PC-3 (cell line): ENCODE measurements at regions not wholly inside any gene's neighbourhood (a gene's known extent, or its start where the extent isn't known, plus 50 kb on each side); places are given as distances from the start of the nearest gene placed in this dataset.

Experiments
- ATAC-seq: fragments of 200-7000 bp; cut with Tn5 transposase; 2 replicates; pipeline ENCODE4 v1.9.1; 2020; ENCODE audit warnings: mild to moderate bottlenecking, moderate library complexity
- BruUV-seq: library from RNA; stranded (reverse); fragments of 400-500 nt; replicated peaks from 2 replicates; lab custom pipeline; 2021; lab: Mats Ljungman, UMichigan
- CTCF ChIA-PET: fragments of 300-600 bp; sonication (Branson Sonifier 250); formaldehyde crosslinking; loops from one replicate; lab custom pipeline; 2022; ENCODE audit warnings: antibody characterized with exemption; lab: Charles Lee
- POLR2A ChIA-PET: fragments of 300-600 bp; sonication (Branson Sonifier 250); formaldehyde crosslinking; loops from one replicate; lab custom pipeline; 2022; ENCODE audit warnings: antibody characterized with exemption; ENCODE audit not compliant: unreplicated experiment; lab: Charles Lee
- DNase-seq: peaks from one replicate; pipeline ENCODE4 v3.0.0-alpha.2; 2015
- H2AFZ ChIP-seq: fragments of 300-600 bp; sonication (generic); 2 replicates; pipeline ENCODE4 v1.6.0; 2016; ENCODE audit warnings: antibody characterized with exemption, low read length
- H3F3A ChIP-seq: fragments of 300-600 bp; sonication (generic); one replicate; pipeline ENCODE4 v1.6.0; 2017; ENCODE audit warnings: antibody characterized with exemption, low read length, control low read depth, mild to moderate bottlenecking; ENCODE audit not compliant: unreplicated experiment
- H3K27ac ChIP-seq: fragments of 300-600 bp; sonication (generic); 2 replicates; pipeline ENCODE4 v1.5.1; 2016; ENCODE audit warnings: mild to moderate bottlenecking, low read length
- H3K27me3 ChIP-seq: fragments of 300-600 bp; sonication (generic); 2 replicates; pipeline ENCODE4 v1.6.1; 2016; ENCODE audit warnings: low read length, mixed read lengths
- H3K36me3 ChIP-seq: fragments of 300-600 bp; sonication (generic); 2 replicates; pipeline ENCODE4 v1.6.1; 2016; ENCODE audit warnings: low read depth, mixed run types, low read length, mixed read lengths
- H3K4me1 ChIP-seq: fragments of 300-600 bp; sonication (generic); 2 replicates; pipeline ENCODE4 v1.5.1; 2016; ENCODE audit warnings: low read length; ENCODE audit not compliant: insufficient read depth
- H3K4me2 ChIP-seq: fragments of 300-600 bp; sonication (generic); 2 replicates; pipeline ENCODE4 v1.6.0; 2016; ENCODE audit warnings: low read length
- H3K4me3 ChIP-seq: fragments of 300-600 bp; sonication (generic); 2 replicates; pipeline ENCODE4 v1.5.1; 2016; ENCODE audit warnings: mild to moderate bottlenecking, low read length, mixed read lengths
- H3K79me2 ChIP-seq: fragments of 300-600 bp; sonication (generic); 2 replicates; pipeline ENCODE4 v1.6.1; 2017; ENCODE audit warnings: low read length, mixed read lengths
- H3K9ac ChIP-seq: fragments of 300-600 bp; sonication (generic); 2 replicates; pipeline ENCODE4 v1.6.0; 2016; ENCODE audit warnings: mild to moderate bottlenecking, low read length
- H3K9me2 ChIP-seq: fragments of 300-600 bp; sonication (generic); replicated peaks from 2 replicates; pipeline ENCODE4 v1.6.1; 2016; ENCODE audit warnings: mixed run types, low read length, mixed read lengths
- H3K9me3 ChIP-seq: fragments of 300-600 bp; sonication (generic); 2 replicates; pipeline ENCODE4 v1.6.1; 2016; ENCODE audit warnings: low read length, mixed read lengths
- H4K20me1 ChIP-seq: fragments of 300-600 bp; sonication (generic); 2 replicates; pipeline ENCODE4 v1.6.1; 2016; ENCODE audit warnings: low read length, mixed read lengths
- CTCF ChIP-seq: fragments of 300-600 bp; sonication (generic); conservative IDR thresholded peaks from 2 replicates; pipeline ENCODE4 v1.5.1; 2017; ENCODE audit warnings: antibody characterized with exemption, low read depth, mild to moderate bottlenecking, low read length
- EZH2 ChIP-seq: fragments of 300-600 bp; sonication (generic); IDR thresholded peaks from one replicate; pipeline ENCODE4 v1.6.1; 2017; ENCODE audit warnings: antibody characterized with exemption, mild to moderate bottlenecking, low read length; ENCODE audit not compliant: unreplicated experiment
- EZH2phosphoT487 ChIP-seq: fragments of 300-600 bp; sonication (generic); IDR thresholded peaks from 2 replicates; pipeline ENCODE4 v1.6.1; 2018; ENCODE audit warnings: mild to moderate bottlenecking, antibody characterized with exemption, low read length, borderline replicate concordance
- intact Hi-C: fragments of 100-400 bp; cut with micrococcal nuclease; formaldehyde crosslinking; loops from 2 replicates; pipeline ENCODE4 v1.9.0; 2023

- DNase-seq (no peak), ATAC-seq (no peak)
- Histone ChIP-seq H3F3A (no peaks in the 10 kb centered on the region), H3K9me3 (no peaks in the 10 kb centered on the region), H3K27ac (no peak overlapping the region), H3K79me2 (no peaks in the 10 kb centered on the region), H3K9me2 (no peaks in the 10 kb centered on the region), H3K4me3 (no peak overlapping the region), H4K20me1 (no peaks in the 10 kb centered on the region), H3K4me2 (no peak overlapping the region), H3K9ac (no peak overlapping the region), H3K36me3 (no peaks in the 10 kb centered on the region), H2AFZ (no peak overlapping the region), H3K27me3 (peaks cover 60% of the 10 kb centered on the region), H3K4me1 (no peaks in the 10 kb centered on the region)
- intact Hi-C loops: no loop called here
- no TSS peak for BruUV-seq
- ChIA-PET POLR2A (no interaction called here), CTCF (no interaction called here)
- TF ChIP-seq CTCF (no peak), EZH2phosphoT487 (no peak), EZH2 (no peak)
These were observed 478.6 kb downstream of the MATN1 start for GRCh38 chr1:30244801-30245200.

GRCh38 chr1:30242722-30243457 is 480.5 kb downstream of the MATN1 start:
- peaks cover 65% of the 10 kb centered on the region for H3K27me3 ChIP-seq
- no peak overlapping the region for H2AFZ ChIP-seq
- no peak overlapping the region for H3K4me2 ChIP-seq
- no TSS peak for BruUV-seq
- no peaks in the 10 kb centered on the region for H3K9me2 ChIP-seq
- POLR2A ChIA-PET: no interaction called here
- H4K20me1 ChIP-seq: no peaks in the 10 kb centered on the region
- no peaks in the 10 kb centered on the region for H3K79me2 ChIP-seq
- TF ChIP-seq CTCF (no peak), EZH2phosphoT487 (no peak)
- H3K9ac ChIP-seq: no peak overlapping the region
- no peaks in the 10 kb centered on the region for H3K4me1 ChIP-seq
- H3K4me3 ChIP-seq: no peak overlapping the region
- H3K36me3 ChIP-seq: no peaks in the 10 kb centered on the region
- no peak for DNase-seq
- no peak overlapping the region for H3K27ac ChIP-seq
- H3F3A ChIP-seq: no peaks in the 10 kb centered on the region
- intact Hi-C loops: no loop called here
- CTCF ChIA-PET: no interaction called here
- no peak for ATAC-seq
- H3K9me3 ChIP-seq: no peaks in the 10 kb centered on the region

- H3K9ac ChIP-seq: no peak overlapping the region
- H2AFZ ChIP-seq: no peak overlapping the region
- CTCF ChIA-PET: no interaction called here
- H3K9me3 ChIP-seq: no peaks in the 10 kb centered on the region
- intact Hi-C loops: no loop called here
- no peaks in the 10 kb centered on the region for H3K4me1 ChIP-seq
- DNase-seq (no peak), ATAC-seq (no peak)
- no peaks in the 10 kb centered on the region for H4K20me1 ChIP-seq
- no peak overlapping the region for H3K27ac ChIP-seq
- BruUV-seq: no TSS peak
- no peak overlapping the region for H3K4me2 ChIP-seq
- no peaks in the 10 kb centered on the region for H3F3A ChIP-seq
- no peaks in the 10 kb centered on the region for H3K79me2 ChIP-seq
- H3K27me3 ChIP-seq: peaks cover 58% of the 10 kb centered on the region
- POLR2A ChIA-PET: no interaction called here
- no peaks in the 10 kb centered on the region for H3K36me3 ChIP-seq
- TF ChIP-seq EZH2phosphoT487 (no peak), CTCF (no peak), EZH2 (no peak)
- no peak overlapping the region for H3K4me3 ChIP-seq
- H3K9me2 ChIP-seq: no peaks in the 10 kb centered on the region
These were observed 481.2 kb downstream of the MATN1 start for GRCh38 chr1:30242168-30242567.
